HepG2 (cell line): ENCODE measurements at regions not wholly inside any gene's neighbourhood (a gene's known extent, or its start where the extent isn't known, plus 50 kb on each side); places are given as distances from the start of the nearest gene placed in this dataset.

Source experiments
- ATAC-seq: fragments of 200-7000 bp; cut with Tn5 transposase; 3 replicates; pipeline ENCODE4 v1.9.1; 2020; ENCODE audit warnings: mild to moderate bottlenecking, moderate library complexity
- BruUV-seq: library from RNA; stranded (reverse); fragments of 400-500 nt; replicated peaks from 2 replicates; lab custom pipeline; 2021; lab: Mats Ljungman, UMichigan
- CTCF ChIA-PET: fragments of 300-600 bp; formaldehyde crosslinking; extraction: SDS; loops from one replicate; lab custom pipeline; 2021; ENCODE audit warnings: low total read pairs, inconsistent platforms, low intra/inter-chr PET ratio; lab: Yijun Ruan, JAX
- POLR2A ChIA-PET: fragments of 350-600 bp; sonication (Branson Sonifier 250); formaldehyde crosslinking; loops from one replicate; lab custom pipeline; 2020; ENCODE audit warnings: antibody characterized with exemption, inconsistent platforms; lab: Yijun Ruan, JAX
- DNase-seq: peaks from one replicate; pipeline ENCODE4 v3.0.0-alpha.2; 2015; ENCODE audit warnings: low spot score
- FAIRE-seq: peaks from 3 replicates; lab custom pipeline; 2011; peaks lifted over from hg19 to GRCh38; lab: Jason Lieb, UNC
- H2AFZ ChIP-seq: one replicate; pipeline ENCODE4 v1.6.1; 2011; ENCODE audit warnings: low read length, inconsistent platforms
- H3K27ac ChIP-seq: fragments of 300-600 bp; 3 replicates; pipeline ENCODE4 v1.8.0; 2011; ENCODE audit warnings: mixed run types, mild to moderate bottlenecking, mixed read lengths, low read length, inconsistent platforms; ENCODE audit not compliant: insufficient read depth; ENCODE audit errors: extremely low read length
- H3K27me3 ChIP-seq, 2 experiments: fragments of 200-600 bp in 1 of 2; 2 replicates in 1 of 2; 3 replicates in 1 of 2; pipeline versions ENCODE4 v1.6.0 to v1.8.0; 2011; ENCODE audit warnings: low read length in 2 of 2, mild to moderate bottlenecking in 2 of 2, moderate library complexity in 2 of 2, inconsistent platforms in 1 of 2; ENCODE audit not compliant: insufficient read depth in 2 of 2, control insufficient read depth in 1 of 2
- H3K36me3 ChIP-seq, 2 experiments: fragments of 200-600 bp in 1 of 2; replicated peaks in 1 of 2; 2 replicates in 1 of 2; 3 replicates in 1 of 2; pipeline versions ENCODE4 v1.5.1 to v1.8.0; 2011; ENCODE audit warnings: low read length in 2 of 2, inconsistent platforms in 1 of 2; ENCODE audit not compliant: insufficient read depth in 2 of 2, control insufficient read depth in 1 of 2
- H3K4me1 ChIP-seq: 2 replicates; pipeline ENCODE4 v1.5.1; 2012; ENCODE audit warnings: low read length, inconsistent platforms; ENCODE audit not compliant: insufficient read depth
- H3K4me2 ChIP-seq: 2 replicates; pipeline ENCODE4 v1.6.0; 2011; ENCODE audit warnings: low read depth, low read length, inconsistent platforms
- H3K4me3 ChIP-seq, 3 experiments: fragments of 200-600 bp in 1 of 3; sonication (generic), shearing (Covaris generic) in 1 of 3; replicated peaks in 1 of 3; 2 replicates each; pipeline ENCODE4 v1.5.1; 2011 to 2016; ENCODE audit warnings: low read length in 3 of 3, inconsistent platforms in 2 of 3, low read depth in 2 of 3, mild to moderate bottlenecking in 2 of 3, control low read depth in 1 of 3, mixed read lengths in 1 of 3; ENCODE audit not compliant: insufficient read depth in 1 of 3
- H3K79me2 ChIP-seq: one replicate; pipeline ENCODE4 v1.6.1; 2011; ENCODE audit warnings: low read length, inconsistent platforms; ENCODE audit not compliant: insufficient read depth
- H3K9ac ChIP-seq: 2 replicates; pipeline ENCODE4 v1.6.0; 2011; ENCODE audit warnings: mild to moderate bottlenecking, low read depth, low read length, inconsistent platforms; ENCODE audit not compliant: insufficient read depth
- H3K9me3 ChIP-seq: 2 replicates; pipeline ENCODE4 v1.5.1; 2012; ENCODE audit warnings: mild to moderate bottlenecking, low read length
- H4K20me1 ChIP-seq: 2 replicates; pipeline ENCODE4 v1.6.0; 2011; ENCODE audit warnings: inconsistent platforms, mild to moderate bottlenecking, low read length, moderate library complexity; ENCODE audit not compliant: insufficient read depth
- GLI4 ChIP-seq: sonication (generic); formaldehyde crosslinking; IDR thresholded peaks from 2 replicates; pipeline ENCODE4 v1.5.1; 2020; ENCODE audit warnings: missing genetic modification reagents, mild to moderate bottlenecking, moderate library complexity, borderline replicate concordance
- KDM1A ChIP-seq: IDR thresholded peaks from 2 replicates; pipeline ENCODE4 v1.6.1; 2016; ENCODE audit warnings: missing compliant biosample characterization
- MTF1 ChIP-seq: sonication (generic); formaldehyde crosslinking; IDR thresholded peaks from 2 replicates; pipeline ENCODE4 v1.5.0; 2020; ENCODE audit warnings: missing genetic modification reagents
- PLRG1 ChIP-seq: fragments of 450-650 bp; conservative IDR thresholded peaks from 2 replicates; pipeline ENCODE4 v1.6.1; 2016
- SAP130 ChIP-seq: IDR thresholded peaks from 2 replicates; pipeline ENCODE4 v1.6.1; 2016; ENCODE audit warnings: low read depth
- ZNF101 ChIP-seq: sonication (generic); formaldehyde crosslinking; IDR thresholded peaks from 2 replicates; pipeline ENCODE4 v1.4.0; 2020; ENCODE audit warnings: mild to moderate bottlenecking, low read depth, missing genetic modification reagents, borderline replicate concordance
- ZNF251 ChIP-seq: sonication (generic); formaldehyde crosslinking; IDR thresholded peaks from 2 replicates; pipeline ENCODE4 v1.9.0; 2021; ENCODE audit warnings: mild to moderate bottlenecking, missing genetic modification reagents
- ZNF546 ChIP-seq: sonication (generic); formaldehyde crosslinking; conservative IDR thresholded peaks from 2 replicates; pipeline ENCODE4 v1.8.1; 2023; ENCODE audit warnings: mild to moderate bottlenecking, missing genetic modification reagents
- ZNF570 ChIP-seq: sonication (generic); formaldehyde crosslinking; IDR thresholded peaks from 2 replicates; pipeline ENCODE4 v1.4.0; 2020; ENCODE audit warnings: mild to moderate bottlenecking, missing genetic modification reagents, borderline replicate concordance
- ZNF747 ChIP-seq: sonication (generic); formaldehyde crosslinking; IDR thresholded peaks from 2 replicates; pipeline ENCODE4 v1.8.1; 2023; ENCODE audit warnings: missing genetic modification reagents, mild to moderate bottlenecking, borderline replicate concordance
- WGBS: methylation state at CpG from one replicate; pipeline ENCODE4 v1.1.6; 2017; ENCODE audit warnings: low lambda C conversion rate; 5-methylcytosine and 5-hydroxymethylcytosine counted together
- in situ Hi-C: cut with HindIII; loops from 2 replicates; pipeline ENCODE4 v1.10.0; 2017; ENCODE audit warnings: low pct_unique_long_range_greater_than_20kb; ENCODE audit not compliant: extremely low pct_ligation_motif_present
- intact Hi-C: fragments of 100-400 bp; cut with micrococcal nuclease; formaldehyde crosslinking; loops from one replicate; pipeline ENCODE4 v1.10.0; 2022; ENCODE audit not compliant: unreplicated experiment
- TF ChIP-seq, protein P1 (sequence below): sonication (generic); formaldehyde crosslinking; IDR thresholded peaks from 2 replicates; pipeline ENCODE4 v1.4.0; 2020; ENCODE audit warnings: mild to moderate bottlenecking, missing genetic modification reagents
- TF ChIP-seq, protein P2 (sequence below): sonication (generic); formaldehyde crosslinking; IDR thresholded peaks from 2 replicates; pipeline ENCODE4 v1.9.0; 2021; ENCODE audit warnings: missing genetic modification reagents, borderline replicate concordance
- TF ChIP-seq, protein P3 (sequence below): sonication (generic); formaldehyde crosslinking; IDR thresholded peaks from 2 replicates; pipeline ENCODE4 v1.4.0; 2020; ENCODE audit warnings: low read depth, mild to moderate bottlenecking, missing genetic modification reagents
- TF ChIP-seq, protein P4 (sequence below): IDR thresholded peaks from 2 replicates; pipeline ENCODE4 v1.6.1; 2012; ENCODE audit warnings: low read length, improper control_type of control experiment
- TF ChIP-seq, protein P5 (sequence below): IDR thresholded peaks from 2 replicates; pipeline ENCODE4 v1.6.1; 2012; ENCODE audit warnings: inconsistent platforms

DNA sequence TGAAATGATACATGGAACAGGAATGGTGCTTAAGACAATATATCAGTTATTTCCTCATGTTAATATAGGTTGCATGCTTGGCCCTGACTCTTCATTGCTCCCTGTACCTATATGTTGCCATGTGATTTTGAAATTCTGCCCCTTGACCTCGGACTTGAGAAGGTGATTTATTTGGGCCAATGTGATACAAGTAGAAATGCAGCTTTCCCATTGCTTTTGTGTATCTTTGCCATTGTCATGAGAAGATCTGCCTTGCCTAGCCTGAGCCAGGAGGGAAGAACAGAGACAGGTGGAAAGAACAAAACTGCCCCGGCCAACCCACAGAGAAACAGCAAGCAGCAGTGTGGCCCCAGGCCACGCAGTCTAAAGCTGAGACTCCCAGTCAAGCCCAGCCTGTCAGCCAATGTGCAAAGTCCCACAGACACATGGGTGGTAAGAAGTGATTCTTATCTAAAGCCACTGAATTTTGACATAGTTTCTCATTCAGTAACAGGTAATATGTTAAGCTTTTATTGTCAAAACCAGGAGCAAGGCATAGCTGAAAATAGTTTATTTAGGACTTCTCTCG is 245.7 kb upstream of the RND3 start (continued):
- TF ChIP-seq, protein P1, sequence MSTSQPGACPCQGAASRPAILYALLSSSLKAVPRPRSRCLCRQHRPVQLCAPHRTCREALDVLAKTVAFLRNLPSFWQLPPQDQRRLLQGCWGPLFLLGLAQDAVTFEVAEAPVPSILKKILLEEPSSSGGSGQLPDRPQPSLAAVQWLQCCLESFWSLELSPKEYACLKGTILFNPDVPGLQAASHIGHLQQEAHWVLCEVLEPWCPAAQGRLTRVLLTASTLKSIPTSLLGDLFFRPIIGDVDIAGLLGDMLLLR, result no peak
- no peak for TF ChIP-seq KDM1A (CRISPR knock-in tag)
- TF ChIP-seq MTF1 (CRISPR knock-in tag), result no peak
- TF ChIP-seq, protein P2, sequence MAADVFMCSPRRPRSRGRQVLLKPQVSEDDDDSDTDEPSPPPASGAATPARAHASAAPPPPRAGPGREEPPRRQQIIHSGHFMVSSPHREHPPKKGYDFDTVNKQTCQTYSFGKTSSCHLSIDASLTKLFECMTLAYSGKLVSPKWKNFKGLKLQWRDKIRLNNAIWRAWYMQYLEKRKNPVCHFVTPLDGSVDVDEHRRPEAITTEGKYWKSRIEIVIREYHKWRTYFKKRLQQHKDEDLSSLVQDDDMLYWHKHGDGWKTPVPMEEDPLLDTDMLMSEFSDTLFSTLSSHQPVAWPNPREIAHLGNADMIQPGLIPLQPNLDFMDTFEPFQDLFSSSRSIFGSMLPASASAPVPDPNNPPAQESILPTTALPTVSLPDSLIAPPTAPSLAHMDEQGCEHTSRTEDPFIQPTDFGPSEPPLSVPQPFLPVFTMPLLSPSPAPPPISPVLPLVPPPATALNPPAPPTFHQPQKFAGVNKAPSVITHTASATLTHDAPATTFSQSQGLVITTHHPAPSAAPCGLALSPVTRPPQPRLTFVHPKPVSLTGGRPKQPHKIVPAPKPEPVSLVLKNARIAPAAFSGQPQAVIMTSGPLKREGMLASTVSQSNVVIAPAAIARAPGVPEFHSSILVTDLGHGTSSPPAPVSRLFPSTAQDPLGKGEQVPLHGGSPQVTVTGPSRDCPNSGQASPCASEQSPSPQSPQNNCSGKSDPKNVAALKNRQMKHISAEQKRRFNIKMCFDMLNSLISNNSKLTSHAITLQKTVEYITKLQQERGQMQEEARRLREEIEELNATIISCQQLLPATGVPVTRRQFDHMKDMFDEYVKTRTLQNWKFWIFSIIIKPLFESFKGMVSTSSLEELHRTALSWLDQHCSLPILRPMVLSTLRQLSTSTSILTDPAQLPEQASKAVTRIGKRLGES (CRISPR knock-in tag), result no peak

DNA sequence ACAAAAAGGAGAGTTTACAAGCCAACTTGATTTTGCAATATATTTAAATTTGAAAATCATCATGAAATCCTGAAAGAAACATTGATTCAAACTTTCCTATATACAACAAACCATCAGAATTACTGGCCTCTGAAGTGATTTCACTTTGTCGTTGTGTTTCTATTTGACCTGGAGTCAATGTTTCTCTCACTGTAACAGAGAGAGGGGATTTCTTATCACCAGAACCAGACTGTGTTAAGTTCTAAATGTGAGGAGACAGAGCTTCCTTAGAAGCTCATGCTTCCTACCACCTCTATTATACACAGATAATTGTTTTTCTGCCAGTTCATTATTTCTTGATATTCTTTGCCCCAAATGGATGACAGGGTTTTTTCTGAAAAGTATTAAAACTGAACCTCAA is 245.0 kb upstream of the RND3 start:
- ChIA-PET CTCF (no interaction called here), POLR2A (no interaction called here)
- no TSS peak for BruUV-seq
- Histone ChIP-seq H3K36me3 (no peaks in the 10 kb centered on the region), H3K27ac (no peak overlapping the region), H4K20me1 (no peaks in the 10 kb centered on the region), H3K4me3 (no peak overlapping the region)
- FAIRE-seq (no peak), DNase-seq (no peak)
- intact Hi-C loops, result no loop called here
- TF ChIP-seq GLI4 (CRISPR knock-in tag) (no peak), ZNF546 (no peak), ZNF747 (no peak), ZNF251 (CRISPR knock-in tag) (no peak), ZNF570 (CRISPR knock-in tag) (no peak), PLRG1 (no peak), SAP130 (no peak), ZNF101 (CRISPR knock-in tag) (no peak)
- TF ChIP-seq, protein P3, sequence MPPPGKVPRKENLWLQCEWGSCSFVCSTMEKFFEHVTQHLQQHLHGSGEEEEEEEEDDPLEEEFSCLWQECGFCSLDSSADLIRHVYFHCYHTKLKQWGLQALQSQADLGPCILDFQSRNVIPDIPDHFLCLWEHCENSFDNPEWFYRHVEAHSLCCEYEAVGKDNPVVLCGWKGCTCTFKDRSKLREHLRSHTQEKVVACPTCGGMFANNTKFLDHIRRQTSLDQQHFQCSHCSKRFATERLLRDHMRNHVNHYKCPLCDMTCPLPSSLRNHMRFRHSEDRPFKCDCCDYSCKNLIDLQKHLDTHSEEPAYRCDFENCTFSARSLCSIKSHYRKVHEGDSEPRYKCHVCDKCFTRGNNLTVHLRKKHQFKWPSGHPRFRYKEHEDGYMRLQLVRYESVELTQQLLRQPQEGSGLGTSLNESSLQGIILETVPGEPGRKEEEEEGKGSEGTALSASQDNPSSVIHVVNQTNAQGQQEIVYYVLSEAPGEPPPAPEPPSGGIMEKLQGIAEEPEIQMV (CRISPR knock-in tag), result no peak
- TF ChIP-seq, protein P4, sequence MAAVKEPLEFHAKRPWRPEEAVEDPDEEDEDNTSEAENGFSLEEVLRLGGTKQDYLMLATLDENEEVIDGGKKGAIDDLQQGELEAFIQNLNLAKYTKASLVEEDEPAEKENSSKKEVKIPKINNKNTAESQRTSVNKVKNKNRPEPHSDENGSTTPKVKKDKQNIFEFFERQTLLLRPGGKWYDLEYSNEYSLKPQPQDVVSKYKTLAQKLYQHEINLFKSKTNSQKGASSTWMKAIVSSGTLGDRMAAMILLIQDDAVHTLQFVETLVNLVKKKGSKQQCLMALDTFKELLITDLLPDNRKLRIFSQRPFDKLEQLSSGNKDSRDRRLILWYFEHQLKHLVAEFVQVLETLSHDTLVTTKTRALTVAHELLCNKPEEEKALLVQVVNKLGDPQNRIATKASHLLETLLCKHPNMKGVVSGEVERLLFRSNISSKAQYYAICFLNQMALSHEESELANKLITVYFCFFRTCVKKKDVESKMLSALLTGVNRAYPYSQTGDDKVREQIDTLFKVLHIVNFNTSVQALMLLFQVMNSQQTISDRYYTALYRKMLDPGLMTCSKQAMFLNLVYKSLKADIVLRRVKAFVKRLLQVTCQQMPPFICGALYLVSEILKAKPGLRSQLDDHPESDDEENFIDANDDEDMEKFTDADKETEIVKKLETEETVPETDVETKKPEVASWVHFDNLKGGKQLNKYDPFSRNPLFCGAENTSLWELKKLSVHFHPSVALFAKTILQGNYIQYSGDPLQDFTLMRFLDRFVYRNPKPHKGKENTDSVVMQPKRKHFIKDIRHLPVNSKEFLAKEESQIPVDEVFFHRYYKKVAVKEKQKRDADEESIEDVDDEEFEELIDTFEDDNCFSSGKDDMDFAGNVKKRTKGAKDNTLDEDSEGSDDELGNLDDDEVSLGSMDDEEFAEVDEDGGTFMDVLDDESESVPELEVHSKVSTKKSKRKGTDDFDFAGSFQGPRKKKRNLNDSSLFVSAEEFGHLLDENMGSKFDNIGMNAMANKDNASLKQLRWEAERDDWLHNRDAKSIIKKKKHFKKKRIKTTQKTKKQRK, result no peak
- TF ChIP-seq, protein P5, sequence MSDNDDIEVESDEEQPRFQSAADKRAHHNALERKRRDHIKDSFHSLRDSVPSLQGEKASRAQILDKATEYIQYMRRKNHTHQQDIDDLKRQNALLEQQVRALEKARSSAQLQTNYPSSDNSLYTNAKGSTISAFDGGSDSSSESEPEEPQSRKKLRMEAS, result no peak
- TF ChIP-seq, all 625 proteins: peak for 0
- 56% methylated on average over 1 of the region's 1 CpG for WGBS
- H3K4me1 ChIP-seq, result no peaks in the 10 kb centered on the region
- ATAC-seq, result no peak
- H3K9ac ChIP-seq, result no peak overlapping the region
- H3K4me2 ChIP-seq, result no peak overlapping the region
- no peaks in the 10 kb centered on the region for H3K9me3 ChIP-seq
- in situ Hi-C loops, result no loop called here
- H3K79me2 ChIP-seq, result no peaks in the 10 kb centered on the region
- H3K27me3 ChIP-seq, result no peaks in the 10 kb centered on the region
- H2AFZ ChIP-seq, result no peak overlapping the region
